HFF-Myc (cell line): ENCODE measurements at regions not wholly inside any gene's neighbourhood (a gene's known extent, or its start where the extent isn't known, plus 50 kb on each side); places are given as distances from the start of the nearest gene placed in this dataset.

Source experiments
- DNase-seq: peaks from one replicate; pipeline ENCODE4 v3.0.0-alpha.2; 2011; ENCODE audit warnings: low read depth; ENCODE audit errors: extremely low read depth
- H3K4me3 ChIP-seq: replicated peaks from 2 replicates; pipeline ENCODE4 v1.5.1; 2011; ENCODE audit warnings: low read depth, mild to moderate bottlenecking, control low read depth, low read length
- CTCF ChIP-seq: IDR thresholded peaks from 2 replicates; pipeline ENCODE4 v1.5.1; 2012; ENCODE audit warnings: mild to moderate bottlenecking, low read depth, low read length, control low read depth; ENCODE audit errors: missing control alignments

GRCh38 chr6:74657931-74658330 lies 547.9 kb downstream of the COL12A1 start:
- no peak overlapping the region for H3K4me3 ChIP-seq
- TF ChIP-seq CTCF, result no peak
- DNase-seq, result no peak

GRCh38 chr6:74657011-74657410 lies 548.8 kb downstream of the COL12A1 start:
- no peak overlapping the region for H3K4me3 ChIP-seq
- DNase-seq, result no peak
- TF ChIP-seq CTCF, result no peak

DNA sequence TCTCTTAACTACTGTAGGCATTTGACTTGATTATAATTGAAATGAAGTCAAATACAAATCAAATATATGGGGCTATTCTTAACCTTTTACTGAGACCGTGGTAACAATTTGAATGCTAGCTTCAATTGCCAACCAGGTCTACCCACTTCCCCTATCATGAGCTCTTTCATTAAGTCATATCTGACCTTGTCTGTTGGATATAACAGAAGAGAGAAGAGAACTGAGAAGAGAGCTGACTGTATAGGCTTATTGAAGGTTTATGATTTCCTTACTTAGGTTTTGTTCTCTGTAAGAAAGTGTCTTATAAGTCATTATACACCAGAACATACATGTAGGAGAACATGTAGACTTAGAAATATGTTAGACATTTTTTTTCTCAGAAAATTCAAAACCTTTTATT lies 549.4 kb downstream of the COL12A1 start:
- no peak for TF ChIP-seq CTCF
- H3K4me3 ChIP-seq, result no peak overlapping the region
- DNase-seq, result no peak

DNA sequence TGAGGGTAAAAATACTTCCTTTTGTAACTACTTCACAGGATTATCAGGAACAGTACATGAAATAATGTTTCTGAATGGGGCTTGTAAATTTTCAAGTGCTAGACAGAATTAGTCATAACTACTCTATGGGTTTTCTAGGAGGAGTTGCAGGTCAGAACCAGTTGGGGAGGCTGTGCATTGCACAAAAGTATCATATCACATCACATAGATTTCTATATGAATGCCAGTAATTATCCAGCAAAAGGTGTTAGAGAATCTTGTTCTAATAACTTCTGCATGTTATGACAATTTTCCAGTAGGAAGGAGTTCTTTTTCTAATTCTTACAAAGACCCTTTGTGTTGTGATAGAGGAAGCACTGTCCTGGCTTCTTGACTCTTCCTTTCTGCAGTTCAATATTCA lies 551.6 kb downstream of the COL12A1 start:
- peak; percentile 2 for TF ChIP-seq CTCF

GRCh38 chr6:74651948-74652842 lies 553.7 kb downstream of the COL12A1 start:
- H3K4me3 ChIP-seq, result no peak overlapping the region
- DNase-seq, result no peak
- no peak for TF ChIP-seq CTCF

More for the DNA sequence above, 551.6 kb downstream of the COL12A1 start:
- no peak overlapping the region for H3K4me3 ChIP-seq
- DNase-seq, result no peak

- no peak overlapping the region for H3K4me3 ChIP-seq
- DNase-seq, result no peak
- TF ChIP-seq CTCF, result no peak
Observed at GRCh38 chr6:74650668-74651067, 555.2 kb downstream of the COL12A1 start.

- TF ChIP-seq CTCF, result no peak
Observed at GRCh38 chr6:74646461-74646860, 559.4 kb downstream of the COL12A1 start.

More at GRCh38 chr6:74646461-74646860, 559.4 kb downstream of the COL12A1 start:
- no peak for DNase-seq
- no peak overlapping the region for H3K4me3 ChIP-seq
